K562 (cell line): ENCODE measurements at regions not wholly inside any gene's neighbourhood (a gene's known extent, or its start where the extent isn't known, plus 50 kb on each side); places are given as distances from the start of the nearest gene placed in this dataset.

ENCODE experiments used
- ATAC-seq: fragments of 200-7000 bp; cut with Tn5 transposase; 3 replicates; pipeline ENCODE4 v1.9.1; 2020; ENCODE audit warnings: moderate library complexity
- BruUV-seq: library from RNA; stranded (reverse); fragments of 400-500 nt; replicated peaks from 2 replicates; lab custom pipeline; 2021; lab: Mats Ljungman, UMichigan
- CTCF ChIA-PET: fragments of 300-600 bp; formaldehyde crosslinking; extraction: SDS; loops from one replicate; lab custom pipeline; 2021; ENCODE audit warnings: low intra/inter-chr PET ratio; lab: Yijun Ruan, JAX
- POLR2A ChIA-PET: fragments of 300-600, 350-650 bp; sonication (Branson Sonifier 250); formaldehyde crosslinking; extraction: SDS; loops from one replicate; lab custom pipeline; 2021; ENCODE audit warnings: antibody characterized with exemption, inconsistent platforms; lab: Yijun Ruan, JAX
- DNase-seq, 4 experiments: peaks; one replicate each; pipeline versions ENCODE4 v3.0.0 to v3.0.0-alpha.2; 2011 to 2018; ENCODE audit warnings: low spot score in 3 of 4, mixed read lengths in 3 of 4; ENCODE audit errors: extremely low read depth in 1 of 4
- FAIRE-seq: peaks from 2 replicates; lab custom pipeline; 2011; peaks lifted over from hg19 to GRCh38; lab: Jason Lieb, UNC
- H2AFZ ChIP-seq: 2 replicates; pipeline ENCODE4 v1.6.0; 2011; ENCODE audit warnings: low read depth, low read length, control low read depth, inconsistent platforms
- H3K27ac ChIP-seq: fragments of 200-600 bp; 3 replicates; pipeline ENCODE4 v1.8.0; 2011; ENCODE audit warnings: low read depth, mild to moderate bottlenecking, control low read depth, inconsistent platforms, low read length, moderate library complexity, mixed read lengths; ENCODE audit errors: extremely low read depth
- H3K27me3 ChIP-seq, 2 experiments: fragments of 300-600 bp in 1 of 2; 2 replicates in 1 of 2; 3 replicates in 1 of 2; pipeline versions ENCODE4 v1.6.0 to v1.8.0; 2011; ENCODE audit warnings: inconsistent platforms in 2 of 2, low read length in 2 of 2, mild to moderate bottlenecking in 1 of 2, mixed read lengths in 1 of 2, moderate library complexity in 1 of 2; ENCODE audit not compliant: control insufficient read depth in 2 of 2, insufficient read depth in 2 of 2
- H3K36me3 ChIP-seq: fragments of 300-600 bp; 3 replicates; pipeline ENCODE4 v1.8.0; 2011; ENCODE audit warnings: mild to moderate bottlenecking, low read length, inconsistent platforms; ENCODE audit not compliant: control insufficient read depth, insufficient read depth
- H3K4me1 ChIP-seq, 2 experiments: fragments of 200-600 bp in 1 of 2; replicated peaks in 1 of 2; 2 replicates in 1 of 2; 3 replicates in 1 of 2; pipeline versions ENCODE4 v1.5.1 to v1.8.0; 2011; ENCODE audit warnings: inconsistent platforms in 2 of 2, low read length in 2 of 2, mild to moderate bottlenecking in 1 of 2, mixed read lengths in 1 of 2, moderate library complexity in 1 of 2; ENCODE audit not compliant: control insufficient read depth in 2 of 2, insufficient read depth in 2 of 2
- H3K4me2 ChIP-seq: 2 replicates; pipeline ENCODE4 v1.6.1; 2011; ENCODE audit warnings: low read length, control low read depth, inconsistent platforms, mixed read lengths; ENCODE audit not compliant: insufficient read depth
- H3K4me3 ChIP-seq: fragments of 200-600 bp; sonication (generic), shearing (Covaris generic); 2 replicates; pipeline ENCODE4 v1.5.1; 2016; ENCODE audit warnings: control low read depth, inconsistent platforms
- H3K79me2 ChIP-seq: fragments of 200-600 bp; 3 replicates; pipeline ENCODE4 v1.8.0; 2011; ENCODE audit warnings: low read length, inconsistent platforms; ENCODE audit not compliant: control insufficient read depth, insufficient read depth
- H3K9ac ChIP-seq, 2 experiments: 2 replicates each; pipeline versions ENCODE4 v1.6.0 to v1.6.1; 2011; ENCODE audit warnings: low read depth in 2 of 2, low read length in 2 of 2, control low read depth in 1 of 2, inconsistent platforms in 1 of 2, mild to moderate bottlenecking in 1 of 2, mixed read lengths in 1 of 2; ENCODE audit not compliant: insufficient read depth in 1 of 2
- H3K9me1 ChIP-seq: one replicate; pipeline ENCODE4 v1.6.0; 2011; ENCODE audit warnings: inconsistent platforms, mild to moderate bottlenecking, low read length, moderate library complexity; ENCODE audit not compliant: control insufficient read depth, insufficient read depth
- H3K9me3 ChIP-seq: replicated peaks from 2 replicates; pipeline ENCODE4 v1.5.1; 2011; ENCODE audit warnings: low read depth, low read length, inconsistent platforms; ENCODE audit not compliant: control insufficient read depth, insufficient read depth
- H4K20me1 ChIP-seq: replicated peaks from 2 replicates; pipeline ENCODE4 v1.6.1; 2011; ENCODE audit warnings: low read length, inconsistent platforms, mixed read lengths; ENCODE audit not compliant: control insufficient read depth, insufficient read depth
- CBFB ChIP-seq: sonication (generic); formaldehyde crosslinking; IDR thresholded peaks from 2 replicates; pipeline ENCODE4 v1.4.0; 2020; ENCODE audit warnings: mild to moderate bottlenecking, missing genetic modification reagents
- E2F6 ChIP-seq, 2 experiments: IDR thresholded peaks; 2 replicates each; pipeline ENCODE4 v1.6.1; 2011; ENCODE audit warnings: borderline replicate concordance in 1 of 2, control low read depth in 1 of 2, low read depth in 1 of 2, low read length in 1 of 2, mild to moderate bottlenecking in 1 of 2, mixed read lengths in 1 of 2, moderate library complexity in 1 of 2; ENCODE audit not compliant: insufficient read depth in 1 of 2, insufficient read length in 1 of 2, poor library complexity in 1 of 2, severe bottlenecking in 1 of 2; ENCODE audit errors: extremely low read depth in 1 of 2
- HNRNPUL1 ChIP-seq: fragments of 200-400 bp; formaldehyde crosslinking; IDR thresholded peaks from 2 replicates; pipeline ENCODE4 v1.6.1; 2017; ENCODE audit warnings: low read length
- IRF9 ChIP-seq: fragments of 450-650 bp; IDR thresholded peaks from 2 replicates; pipeline ENCODE4 v1.6.1; 2016; ENCODE audit warnings: missing biosample characterization, missing genetic modification characterization
- KLF10 ChIP-seq: fragments of 250-450 bp; sonication (Bioruptor Pico); IDR thresholded peaks from 2 replicates; pipeline ENCODE4 v1.6.1; 2021; ENCODE audit warnings: matching md5 sums
- NEUROD1 ChIP-seq: fragments of 150-350 bp; IDR thresholded peaks from 2 replicates; pipeline ENCODE4 v1.6.1; 2014; ENCODE audit warnings: borderline replicate concordance, low read length, low read depth; ENCODE audit not compliant: partially characterized antibody
- POLR2AphosphoS5 ChIP-seq: IDR thresholded peaks from 2 replicates; pipeline ENCODE4 v1.6.1; 2011; ENCODE audit warnings: mild to moderate bottlenecking, low read depth, low read length, moderate library complexity; ENCODE audit not compliant: control insufficient read depth, insufficient read depth
- RBFOX2 ChIP-seq: fragments of 200-400 bp; formaldehyde crosslinking; IDR thresholded peaks from 2 replicates; pipeline ENCODE4 v1.6.1; 2017; ENCODE audit warnings: low read depth, mild to moderate bottlenecking, low read length, moderate library complexity
- RBM25 ChIP-seq: fragments of 200-400 bp; formaldehyde crosslinking; IDR thresholded peaks from 2 replicates; pipeline ENCODE4 v1.6.1; 2018; ENCODE audit warnings: low read length, low read depth, moderate library complexity; ENCODE audit not compliant: severe bottlenecking
- SIN3A ChIP-seq, 2 experiments: fragments of 150-350 bp in 1 of 2; IDR thresholded peaks; 2 replicates each; pipeline ENCODE4 v1.6.1; 2011 to 2016; ENCODE audit warnings: borderline replicate concordance in 2 of 2, low read depth in 2 of 2, low read length in 2 of 2, mild to moderate bottlenecking in 2 of 2, moderate library complexity in 2 of 2; ENCODE audit not compliant: control insufficient read depth in 1 of 2
- ZNF24 ChIP-seq: fragments of 450-650 bp; IDR thresholded peaks from 2 replicates; pipeline ENCODE4 v1.6.1; 2016
- ZNF311 ChIP-seq: fragments of 250-450 bp; sonication (Bioruptor Pico); IDR thresholded peaks from 2 replicates; pipeline ENCODE4 v1.4.0; 2020; ENCODE audit warnings: mild to moderate bottlenecking, moderate library complexity
- ZNF609 ChIP-seq: sonication (generic); formaldehyde crosslinking; IDR thresholded peaks from 2 replicates; pipeline ENCODE4 v1.8.1; 2023; ENCODE audit warnings: missing genetic modification reagents, mild to moderate bottlenecking, borderline replicate concordance
- WGBS: fragments of 100-300 bp; shearing (Covaris generic); methylation state at CpG from one replicate; pipeline ENCODE4 v1.1.6; 2016; ENCODE audit warnings: low coverage, mixed read lengths; ENCODE audit not compliant: insufficient coverage; ENCODE audit errors: missing lambda C conversion rate; 5-methylcytosine and 5-hydroxymethylcytosine counted together
- in situ Hi-C: fragments of 300-500 bp; cut with MboI; formaldehyde crosslinking; loops from 4 replicates; pipeline ENCODE4 v1.15.0; 2018; ENCODE audit warnings: inconsistent platforms, mixed read lengths
- intact Hi-C: fragments of 100-400 bp; cut with micrococcal nuclease; formaldehyde crosslinking; loops from 2 replicates; pipeline ENCODE4 v1.14.2; 2022

GRCh38 chr1:30406996-30407864, 316.2 kb downstream of the MATN1 start:
- in situ Hi-C loops, result loop anchor here (5.0 kb wide), 1 partner anchor 1015 kb away; no protein-coding TSS in a partner anchor
- Histone ChIP-seq H3K9me1 (no peaks in the 10 kb centered on the region), H3K4me2 (no peak overlapping the region), H4K20me1 (no peaks in the 10 kb centered on the region; the same call in 1 of the 2 replicates), H3K4me1 (no peaks in the 10 kb centered on the region), H2AFZ (no peak overlapping the region), H3K9me3 (no peaks in the 10 kb centered on the region), H3K79me2 (no peaks in the 10 kb centered on the region), H3K4me3 (no peak overlapping the region), H3K27me3 (peaks cover 4 to 19% of the 10 kb centered on the region in 2 experiments; a peak in 3 of 5 replicates), H3K27ac (no peak overlapping the region), H3K9ac (no peak overlapping the region), H3K36me3 (no peaks in the 10 kb centered on the region)
- BruUV-seq, result no TSS peak
- intact Hi-C loops, result loop anchor here (2.0 to 5.0 kb wide), 2 partner anchors 300 to 1012 kb away; no protein-coding TSS in a partner anchor
- DNase-seq, result no peak
- CTCF ChIA-PET, result no interaction called here
- POLR2A ChIA-PET, result interaction anchor here (0.6 kb wide), 1 partner anchor 27 kb away, joined by 3 read pairs; no protein-coding TSS in a partner anchor
- FAIRE-seq, result no peak
- WGBS, result 4% methylated on average over 18 of the region's 18 CpGs
- ATAC-seq, result no peak; the same call in 2 of the 3 replicates
- no peak for TF ChIP-seq ZNF609 (CRISPR knock-in tag)
- no peak for TF ChIP-seq ZNF311 (CRISPR knock-in tag)
- TF ChIP-seq RBM25, result no peak
- TF ChIP-seq CBFB (CRISPR knock-in tag), result no peak
- no peak for TF ChIP-seq KLF10 (CRISPR knock-in tag)
- no peak for TF ChIP-seq NEUROD1
- TF ChIP-seq RBFOX2, result no peak
- TF ChIP-seq E2F6 (IDR thresholded peaks at IDR 0.05; ENCODE audit: borderline replicate concordance in 1 of 2, extremely low read depth in 1 of 2, insufficient read depth in 1 of 2, insufficient read length in 1 of 2, low read depth in 1 of 2, low read length in 1 of 2, poor library complexity in 1 of 2, severe bottlenecking in 1 of 2), result no peak
- TF ChIP-seq SIN3A (IDR thresholded peaks at IDR 0.05; ENCODE audit: borderline replicate concordance in 2 of 2, control insufficient read depth in 1 of 2, low read depth in 2 of 2, low read length in 2 of 2), result no peak
- TF ChIP-seq ZNF24, result no peak
- TF ChIP-seq IRF9 (tag), result no peak
- no peak for TF ChIP-seq HNRNPUL1
- TF ChIP-seq POLR2AphosphoS5, result no peak
